Stomach (tissue), 4 donors: ENCODE measurements at regions not wholly inside any gene's neighbourhood (a gene's known extent, or its start where the extent isn't known, plus 50 kb on each side); places are given as distances from the start of the nearest gene placed in this dataset.

Experiments used
- POLR2A ChIP-seq, 4 donors: fragments of 450-650 bp; IDR thresholded peaks; one replicate each; pipeline ENCODE4 v1.6.1; 2016; ENCODE audit warnings: antibody characterized with exemption in 4 of 4, control low read depth in 2 of 4, mild to moderate bottlenecking in 1 of 4, moderate library complexity in 1 of 4
- TF ChIP-seq, protein P1 (sequence below), 7 experiments: fragments of 450-650 bp in 4 of 7; fragments of 200-600 bp in 3 of 7; sonication (generic) in 3 of 7; IDR thresholded peaks; one replicate each; pipeline ENCODE4 v1.5.1; 2016 to 2019; ENCODE audit warnings: antibody characterized with exemption in 7 of 7, control low read depth in 2 of 7, mild to moderate bottlenecking in 1 of 7

DNA sequence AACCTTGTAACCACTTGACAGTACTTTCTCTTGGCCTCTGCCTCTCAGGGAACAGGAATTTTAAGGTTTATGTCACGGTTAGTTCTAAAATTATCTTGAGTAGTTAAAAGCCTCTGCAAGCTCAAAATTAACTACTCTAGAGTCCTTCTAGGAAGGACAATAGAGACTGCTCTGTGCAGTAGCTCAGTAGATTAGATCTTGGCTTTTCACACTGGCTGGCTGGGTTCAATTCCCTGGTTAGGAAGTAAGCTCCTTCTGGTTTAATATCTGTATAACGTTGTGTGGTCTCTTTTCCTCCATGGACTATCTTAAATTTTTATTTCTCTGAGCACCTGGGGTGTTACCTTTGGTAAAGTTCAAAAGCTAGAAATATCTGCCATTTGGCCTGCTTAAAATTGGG, 109.2 kb downstream of the AASDHPPT start:
- TF ChIP-seq, protein P1, sequence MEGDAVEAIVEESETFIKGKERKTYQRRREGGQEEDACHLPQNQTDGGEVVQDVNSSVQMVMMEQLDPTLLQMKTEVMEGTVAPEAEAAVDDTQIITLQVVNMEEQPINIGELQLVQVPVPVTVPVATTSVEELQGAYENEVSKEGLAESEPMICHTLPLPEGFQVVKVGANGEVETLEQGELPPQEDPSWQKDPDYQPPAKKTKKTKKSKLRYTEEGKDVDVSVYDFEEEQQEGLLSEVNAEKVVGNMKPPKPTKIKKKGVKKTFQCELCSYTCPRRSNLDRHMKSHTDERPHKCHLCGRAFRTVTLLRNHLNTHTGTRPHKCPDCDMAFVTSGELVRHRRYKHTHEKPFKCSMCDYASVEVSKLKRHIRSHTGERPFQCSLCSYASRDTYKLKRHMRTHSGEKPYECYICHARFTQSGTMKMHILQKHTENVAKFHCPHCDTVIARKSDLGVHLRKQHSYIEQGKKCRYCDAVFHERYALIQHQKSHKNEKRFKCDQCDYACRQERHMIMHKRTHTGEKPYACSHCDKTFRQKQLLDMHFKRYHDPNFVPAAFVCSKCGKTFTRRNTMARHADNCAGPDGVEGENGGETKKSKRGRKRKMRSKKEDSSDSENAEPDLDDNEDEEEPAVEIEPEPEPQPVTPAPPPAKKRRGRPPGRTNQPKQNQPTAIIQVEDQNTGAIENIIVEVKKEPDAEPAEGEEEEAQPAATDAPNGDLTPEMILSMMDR (IDR thresholded peaks at IDR 0.05) = no peak
- TF ChIP-seq POLR2A (IDR thresholded peaks at IDR 0.05) = no peak
